ENCODE measurements at regions not wholly inside any gene's neighbourhood (a gene's known extent, or its start where the extent isn't known, plus 50 kb on each side); places are given as distances from the start of the nearest gene placed in this dataset.

DNA sequence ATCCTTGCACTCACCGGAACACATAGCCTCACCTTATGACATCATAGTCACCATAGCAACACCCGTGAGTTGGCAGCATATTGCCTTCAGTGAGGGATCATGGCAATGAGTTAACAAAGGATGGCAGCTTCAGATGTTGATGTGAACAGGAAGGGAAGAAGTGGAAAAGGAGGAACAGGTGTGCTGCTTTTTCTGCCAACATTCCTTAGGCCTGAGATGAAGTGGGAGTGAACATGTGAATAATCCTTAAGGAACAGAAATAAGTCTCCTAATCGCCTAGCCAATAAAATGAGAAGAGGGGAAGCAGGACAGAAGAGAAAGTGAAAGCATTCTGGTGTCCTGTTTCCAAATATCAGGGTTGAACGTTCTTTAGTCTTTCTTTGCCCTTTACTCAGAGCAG lies 360.0 kb downstream of the BRINP1 start:
- TF ChIP-seq POLR2AphosphoS5 (IDR thresholded peaks at IDR 0.05; ENCODE audit: low read length) (no peak), POLR2A (IDR thresholded peaks at IDR 0.05; ENCODE audit: low read depth, low read length) (no peak)

All from GM12878 (cell line).